HL-60 (cell line): ENCODE measurements at regions not wholly inside any gene's neighbourhood (a gene's known extent, or its start where the extent isn't known, plus 50 kb on each side); places are given as distances from the start of the nearest gene placed in this dataset.

Experiments used
- CTCF ChIP-seq: IDR thresholded peaks from one replicate; pipeline ENCODE4 v1.5.1; 2011; ENCODE audit warnings: low read length, control low read depth, inconsistent platforms; ENCODE audit not compliant: insufficient read depth
- GABPA ChIP-seq: IDR thresholded peaks from 2 replicates; pipeline ENCODE4 v1.6.1; 2012; ENCODE audit warnings: low read depth
- POLR2AphosphoS5 ChIP-seq: IDR thresholded peaks from 2 replicates; pipeline ENCODE4 v1.6.1; 2012; ENCODE audit warnings: low read depth
- SPI1 ChIP-seq: IDR thresholded peaks from 2 replicates; pipeline ENCODE4 v1.6.1; 2012; ENCODE audit warnings: low read depth, mild to moderate bottlenecking, borderline replicate concordance

- no peak for TF ChIP-seq CTCF
- TF ChIP-seq POLR2AphosphoS5: no peak
- no peak for TF ChIP-seq GABPA
- no peak for TF ChIP-seq SPI1
Measured at GRCh38 chr1:36689992-36690391, 207.3 kb upstream of the CSF3R start.
